ENCODE measurements at regions not wholly inside any gene's neighbourhood (a gene's known extent, or its start where the extent isn't known, plus 50 kb on each side); places are given as distances from the start of the nearest gene placed in this dataset.

DNA sequence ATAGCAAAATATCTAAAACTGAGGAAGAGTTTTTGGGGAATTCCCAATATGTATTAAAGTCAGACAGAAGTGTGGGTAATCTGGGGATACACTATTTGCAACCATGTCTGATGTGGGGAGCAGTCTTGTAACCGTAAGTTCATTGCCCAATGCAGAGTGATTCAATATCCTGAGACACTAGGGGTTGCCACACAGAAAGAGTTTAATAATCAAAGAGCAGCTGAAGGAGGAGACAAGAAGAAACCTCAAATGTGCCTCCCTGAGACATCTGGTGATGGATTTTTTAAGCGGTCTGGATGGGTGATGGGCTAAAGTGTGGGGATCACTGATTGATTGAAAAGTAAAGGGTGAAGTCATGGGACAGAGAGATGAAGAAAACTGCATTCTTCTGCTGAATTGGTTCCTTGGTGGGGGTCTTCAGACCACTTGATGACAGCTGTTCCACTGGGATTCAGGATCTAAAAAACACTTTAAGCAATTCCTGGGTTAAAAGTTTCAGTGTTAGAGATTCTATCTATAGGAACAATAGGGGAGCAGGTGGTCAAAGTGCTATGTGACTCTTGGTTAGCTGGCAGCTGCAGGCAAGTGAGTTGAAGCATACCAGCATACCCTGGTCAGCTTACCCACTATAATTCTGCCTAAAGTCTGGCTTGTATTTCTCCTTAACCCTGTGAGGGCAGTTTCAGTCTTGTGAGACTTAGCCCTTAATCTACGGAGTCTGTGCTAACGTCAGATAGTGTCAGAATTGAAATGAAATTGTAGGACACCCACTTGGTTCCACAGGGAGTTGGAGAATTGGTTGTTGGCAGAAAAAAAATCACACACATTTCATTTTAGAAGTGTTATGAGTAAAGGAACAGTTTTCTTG lies 425.9 kb upstream of the TGFBR2 start:
- no peak overlapping the region for H3K27ac Mint-ChIP-seq
- no peaks in the 10 kb centered on the region for H3K27me3 ChIP-seq (ENCODE audit: insufficient read depth)

More for the DNA sequence above, 425.9 kb upstream of the TGFBR2 start:
- H3K79me2 ChIP-seq (replicated peaks; ENCODE audit: insufficient read depth) = no peaks in the 10 kb centered on the region
- H4K20me1 ChIP-seq (replicated peaks; ENCODE audit: insufficient read depth) = no peaks in the 10 kb centered on the region
- H3K4me3 Mint-ChIP-seq = no peak overlapping the region
- no peaks in the 10 kb centered on the region for H3K9me2 ChIP-seq (ENCODE audit: insufficient read depth)
- H3K4me1 Mint-ChIP-seq = no peaks in the 10 kb centered on the region
- no peaks in the 10 kb centered on the region for H3K4me1 ChIP-seq (ENCODE audit: insufficient read depth)
- H3K27me3 Mint-ChIP-seq (ENCODE audit: insufficient read depth, low read depth, poor library complexity) = no peaks in the 10 kb centered on the region
- no peaks in the 10 kb centered on the region for H3K36me3 ChIP-seq (ENCODE audit: insufficient read depth)
- H3F3A ChIP-seq (replicated peaks; ENCODE audit: low read depth) = no peaks in the 10 kb centered on the region
- no peak overlapping the region for H3K27ac ChIP-seq (ENCODE audit: low read depth)
- no peak overlapping the region for H3K4me2 ChIP-seq
- no peak overlapping the region for H3K4me3 ChIP-seq
- no peak overlapping the region for H2AFZ ChIP-seq
- TF ChIP-seq NANOG (IDR thresholded peaks at IDR 0.05; ENCODE audit: borderline replicate concordance) (no peak), ZNF462 (CRISPR knock-in tag; IDR thresholded peaks at IDR 0.05) (no peak), CTCF (conservative IDR thresholded peaks at IDR 0.05; ENCODE audit: low read depth in 2 of 2) (no peak), POLR2AphosphoS5 (IDR thresholded peaks at IDR 0.05; ENCODE audit: low read depth) (no peak), STAT1 (IDR thresholded peaks at IDR 0.05; ENCODE audit: unreplicated experiment) (no peak)
- TF ChIP-seq, protein P1, sequence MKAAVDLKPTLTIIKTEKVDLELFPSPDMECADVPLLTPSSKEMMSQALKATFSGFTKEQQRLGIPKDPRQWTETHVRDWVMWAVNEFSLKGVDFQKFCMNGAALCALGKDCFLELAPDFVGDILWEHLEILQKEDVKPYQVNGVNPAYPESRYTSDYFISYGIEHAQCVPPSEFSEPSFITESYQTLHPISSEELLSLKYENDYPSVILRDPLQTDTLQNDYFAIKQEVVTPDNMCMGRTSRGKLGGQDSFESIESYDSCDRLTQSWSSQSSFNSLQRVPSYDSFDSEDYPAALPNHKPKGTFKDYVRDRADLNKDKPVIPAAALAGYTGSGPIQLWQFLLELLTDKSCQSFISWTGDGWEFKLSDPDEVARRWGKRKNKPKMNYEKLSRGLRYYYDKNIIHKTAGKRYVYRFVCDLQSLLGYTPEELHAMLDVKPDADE (IDR thresholded peaks at IDR 0.05) = no peak
- TF ChIP-seq, protein P2, sequence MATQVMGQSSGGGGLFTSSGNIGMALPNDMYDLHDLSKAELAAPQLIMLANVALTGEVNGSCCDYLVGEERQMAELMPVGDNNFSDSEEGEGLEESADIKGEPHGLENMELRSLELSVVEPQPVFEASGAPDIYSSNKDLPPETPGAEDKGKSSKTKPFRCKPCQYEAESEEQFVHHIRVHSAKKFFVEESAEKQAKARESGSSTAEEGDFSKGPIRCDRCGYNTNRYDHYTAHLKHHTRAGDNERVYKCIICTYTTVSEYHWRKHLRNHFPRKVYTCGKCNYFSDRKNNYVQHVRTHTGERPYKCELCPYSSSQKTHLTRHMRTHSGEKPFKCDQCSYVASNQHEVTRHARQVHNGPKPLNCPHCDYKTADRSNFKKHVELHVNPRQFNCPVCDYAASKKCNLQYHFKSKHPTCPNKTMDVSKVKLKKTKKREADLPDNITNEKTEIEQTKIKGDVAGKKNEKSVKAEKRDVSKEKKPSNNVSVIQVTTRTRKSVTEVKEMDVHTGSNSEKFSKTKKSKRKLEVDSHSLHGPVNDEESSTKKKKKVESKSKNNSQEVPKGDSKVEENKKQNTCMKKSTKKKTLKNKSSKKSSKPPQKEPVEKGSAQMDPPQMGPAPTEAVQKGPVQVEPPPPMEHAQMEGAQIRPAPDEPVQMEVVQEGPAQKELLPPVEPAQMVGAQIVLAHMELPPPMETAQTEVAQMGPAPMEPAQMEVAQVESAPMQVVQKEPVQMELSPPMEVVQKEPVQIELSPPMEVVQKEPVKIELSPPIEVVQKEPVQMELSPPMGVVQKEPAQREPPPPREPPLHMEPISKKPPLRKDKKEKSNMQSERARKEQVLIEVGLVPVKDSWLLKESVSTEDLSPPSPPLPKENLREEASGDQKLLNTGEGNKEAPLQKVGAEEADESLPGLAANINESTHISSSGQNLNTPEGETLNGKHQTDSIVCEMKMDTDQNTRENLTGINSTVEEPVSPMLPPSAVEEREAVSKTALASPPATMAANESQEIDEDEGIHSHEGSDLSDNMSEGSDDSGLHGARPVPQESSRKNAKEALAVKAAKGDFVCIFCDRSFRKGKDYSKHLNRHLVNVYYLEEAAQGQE (IDR thresholded peaks at IDR 0.05; ENCODE audit: unreplicated experiment) = no peak
- H3K36me3 Mint-ChIP-seq (ENCODE audit: low read depth) = no peaks in the 10 kb centered on the region
- ATAC-seq (no peak), DNase-seq (ENCODE audit: low spot score) (no peak)
- H3K9me3 Mint-ChIP-seq = no peaks in the 10 kb centered on the region

Measured in GM23338 (cell line).